ENCODE measurements at regions not wholly inside any gene's neighbourhood (a gene's known extent, or its start where the extent isn't known, plus 50 kb on each side); places are given as distances from the start of the nearest gene placed in this dataset.

DNA sequence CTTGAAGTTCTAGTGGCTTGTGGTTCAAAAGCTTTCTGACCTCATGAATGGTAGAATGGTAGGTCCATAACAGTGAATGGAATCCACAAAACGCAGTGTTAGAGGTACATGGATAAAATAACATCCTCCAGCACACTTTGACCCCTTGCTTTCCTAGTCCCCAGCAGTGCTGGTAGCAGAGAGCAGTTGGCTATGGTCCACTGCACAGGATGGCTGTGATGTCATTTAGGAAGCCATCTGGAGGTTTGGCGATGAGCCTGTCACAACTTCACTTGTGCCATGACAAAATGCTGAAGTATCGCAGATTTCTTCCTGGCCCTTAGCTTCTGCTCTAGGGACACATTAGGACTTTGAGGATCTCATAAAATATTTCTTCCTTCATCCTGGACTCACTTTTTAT lies 300.0 kb upstream of the FZD8 start:
- no peak for TF ChIP-seq POLR2A (IDR thresholded peaks at IDR 0.05)
- TF ChIP-seq, protein P1, sequence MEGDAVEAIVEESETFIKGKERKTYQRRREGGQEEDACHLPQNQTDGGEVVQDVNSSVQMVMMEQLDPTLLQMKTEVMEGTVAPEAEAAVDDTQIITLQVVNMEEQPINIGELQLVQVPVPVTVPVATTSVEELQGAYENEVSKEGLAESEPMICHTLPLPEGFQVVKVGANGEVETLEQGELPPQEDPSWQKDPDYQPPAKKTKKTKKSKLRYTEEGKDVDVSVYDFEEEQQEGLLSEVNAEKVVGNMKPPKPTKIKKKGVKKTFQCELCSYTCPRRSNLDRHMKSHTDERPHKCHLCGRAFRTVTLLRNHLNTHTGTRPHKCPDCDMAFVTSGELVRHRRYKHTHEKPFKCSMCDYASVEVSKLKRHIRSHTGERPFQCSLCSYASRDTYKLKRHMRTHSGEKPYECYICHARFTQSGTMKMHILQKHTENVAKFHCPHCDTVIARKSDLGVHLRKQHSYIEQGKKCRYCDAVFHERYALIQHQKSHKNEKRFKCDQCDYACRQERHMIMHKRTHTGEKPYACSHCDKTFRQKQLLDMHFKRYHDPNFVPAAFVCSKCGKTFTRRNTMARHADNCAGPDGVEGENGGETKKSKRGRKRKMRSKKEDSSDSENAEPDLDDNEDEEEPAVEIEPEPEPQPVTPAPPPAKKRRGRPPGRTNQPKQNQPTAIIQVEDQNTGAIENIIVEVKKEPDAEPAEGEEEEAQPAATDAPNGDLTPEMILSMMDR (IDR thresholded peaks at IDR 0.05) = no peak

Data from lower leg skin (tissue), 3 donors.